SKM-1 treated with dmso at 0.1 percent for 144 hours (cell line): ENCODE measurements at regions not wholly inside any gene's neighbourhood (a gene's known extent, or its start where the extent isn't known, plus 50 kb on each side); places are given as distances from the start of the nearest gene placed in this dataset.
A peak's percentile ranks its signal among the peaks of the same experiment; 100 is the strongest.

Experiments
- DNase-seq: peaks from one replicate; lab custom pipeline; 2025; ENCODE audit not compliant: unreplicated experiment; lab: John Stamatoyannopoulos, UW

GRCh38 chr5:28156981-28157380 is 1118.6 kb upstream of the CDH9 start:
- no peak for DNase-seq

DNA sequence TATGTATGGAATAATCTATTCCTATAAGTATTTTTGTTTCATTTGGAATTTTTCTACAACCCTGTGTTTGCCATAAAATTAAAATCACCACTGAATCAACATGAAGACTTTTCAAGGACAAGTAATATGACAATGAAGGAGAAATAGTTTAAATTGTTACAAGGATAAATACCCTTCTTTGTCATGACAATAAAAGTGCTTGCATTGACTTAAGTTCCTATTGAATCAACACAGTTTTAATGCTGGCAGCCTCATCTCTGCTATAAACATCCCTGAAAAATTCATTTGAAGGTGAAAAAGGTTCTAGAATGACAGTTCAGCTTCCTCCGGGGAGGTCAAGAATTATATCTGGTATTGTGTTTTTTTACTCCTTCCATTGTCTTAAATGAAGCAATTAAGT is 1105.1 kb upstream of the CDH9 start:
- DNase-seq: no peak

DNA sequence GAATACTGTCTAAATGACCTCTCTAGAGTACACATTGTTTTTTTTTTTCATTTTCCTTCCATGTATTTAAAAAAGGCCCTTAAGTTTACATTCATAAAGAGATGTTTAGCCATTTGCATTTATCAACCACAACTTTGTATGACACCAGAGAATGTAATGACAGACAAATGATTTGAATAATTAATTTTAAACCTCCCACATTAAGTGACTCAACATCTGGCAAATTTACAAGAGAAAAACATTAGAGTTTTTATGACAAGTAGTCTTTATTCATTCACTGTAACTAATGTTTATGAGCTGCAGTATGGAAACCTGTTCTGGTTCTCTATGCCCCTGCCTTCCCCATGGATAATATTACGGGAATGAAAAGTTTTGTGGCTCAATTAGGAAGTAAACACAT is 1093.8 kb upstream of the CDH9 start:
- no peak for DNase-seq

DNA sequence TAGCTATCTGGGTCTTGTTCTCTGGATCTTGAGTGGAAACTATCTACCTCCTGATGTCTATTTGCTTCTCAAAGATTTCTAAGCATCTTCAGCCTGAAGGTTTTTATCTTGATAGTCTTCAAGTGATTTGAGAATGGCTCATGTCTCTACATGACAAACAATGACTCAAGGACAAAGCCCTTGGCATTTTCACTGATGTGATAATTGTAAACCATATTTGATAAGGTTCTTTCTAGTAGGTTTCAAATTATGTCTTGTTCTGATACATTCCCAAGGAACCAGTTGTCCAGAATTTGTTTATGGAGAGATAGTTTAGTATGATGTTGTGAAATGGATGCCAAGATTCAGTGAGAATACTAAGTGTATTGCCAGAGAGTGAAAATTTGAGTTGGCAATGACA is 1079.3 kb upstream of the CDH9 start:
- no peak for DNase-seq

DNA sequence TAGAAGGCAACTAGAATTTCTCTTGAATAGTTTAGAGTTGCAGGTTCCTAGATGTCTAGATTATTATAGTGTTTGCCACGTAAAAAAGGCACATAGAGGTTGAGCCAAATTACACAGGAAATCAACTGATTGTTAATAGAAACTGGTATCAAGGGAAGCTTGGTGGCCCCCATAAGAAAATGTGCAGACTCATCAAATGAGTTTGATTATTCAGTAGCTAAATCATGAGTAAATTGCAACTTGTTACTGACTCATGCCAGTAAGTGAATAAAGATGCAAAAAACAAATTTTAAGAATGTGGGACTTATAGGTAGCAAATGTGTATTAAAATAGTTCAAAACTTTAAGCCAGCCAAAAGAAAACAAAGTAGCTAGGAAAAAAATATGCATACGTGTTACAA is 1078.9 kb upstream of the CDH9 start:
- no peak for DNase-seq

DNA sequence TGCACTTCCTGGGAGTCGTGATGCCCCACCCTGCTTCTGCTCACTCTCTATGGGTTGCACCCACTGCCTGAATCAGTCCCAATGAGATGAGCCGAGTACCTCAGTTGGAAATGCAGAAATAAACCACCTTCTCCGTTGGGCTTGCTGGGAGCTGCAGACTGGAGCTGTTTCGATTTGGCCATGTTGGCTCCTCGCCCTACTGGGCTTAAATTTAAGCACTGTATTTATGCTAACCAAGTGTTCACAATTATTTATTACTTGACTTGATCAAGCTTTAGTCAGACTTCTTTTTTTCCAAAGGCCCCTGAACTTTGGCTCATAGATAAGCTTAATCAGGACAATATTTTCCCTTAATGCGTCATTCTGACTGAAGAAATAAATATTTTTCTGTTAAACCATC is 1072.4 kb upstream of the CDH9 start:
- no peak for DNase-seq

GRCh38 chr5:28104080-28104479 is 1065.7 kb upstream of the CDH9 start:
- DNase-seq: no peak

- no peak for DNase-seq
Measured at GRCh38 chr5:28084069-28084468, 1045.7 kb upstream of the CDH9 start.

GRCh38 chr5:28082610-28083009 is 1044.2 kb upstream of the CDH9 start:
- DNase-seq: no peak

DNA sequence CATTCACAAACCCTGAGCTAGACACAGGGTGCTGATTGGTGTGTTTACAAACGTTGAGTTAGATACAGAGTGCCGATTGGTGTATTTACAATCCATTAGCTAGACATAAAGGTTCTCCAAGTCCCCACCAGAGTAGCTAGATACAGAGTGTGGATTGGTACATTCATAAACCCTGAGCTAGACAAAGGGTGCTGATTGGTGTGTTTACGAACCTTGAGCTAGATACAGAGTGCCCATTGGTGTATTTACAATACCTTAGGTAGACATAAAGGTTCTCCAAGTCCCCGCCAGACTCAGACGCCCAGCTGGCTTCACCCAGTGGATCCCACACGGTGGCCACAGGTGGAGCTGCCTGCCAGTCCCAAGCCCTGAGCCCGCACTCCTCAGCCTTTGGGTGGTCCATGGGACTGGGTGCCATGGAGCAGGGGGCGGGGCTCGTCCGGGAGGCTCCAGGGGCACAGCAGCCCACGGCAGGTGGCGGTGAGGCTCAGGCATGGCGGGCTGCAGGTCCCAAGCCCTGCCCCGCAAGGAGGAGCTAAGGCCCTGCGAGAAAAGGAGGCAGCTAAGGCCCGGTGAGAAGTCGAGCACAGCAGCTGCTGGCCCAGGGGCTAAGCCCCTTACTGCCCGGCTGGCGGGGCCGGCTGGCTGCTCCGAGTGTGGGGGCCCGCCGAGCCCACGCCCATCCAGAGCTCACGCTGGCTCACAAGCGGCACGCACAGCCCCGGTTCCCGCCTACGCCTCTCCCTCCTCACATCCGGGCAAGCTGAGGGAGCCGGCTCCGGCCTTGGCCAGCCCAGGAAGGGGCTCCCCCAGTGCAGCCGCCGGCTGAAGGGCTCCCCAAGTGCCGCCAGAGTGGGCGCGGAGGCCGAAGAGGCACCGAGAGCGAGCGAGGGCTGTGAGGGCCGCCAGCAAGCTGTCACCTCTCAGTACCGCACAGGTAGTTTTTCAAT is 1039.2 kb upstream of the CDH9 start:
- DNase-seq: no peak

- DNase-seq: no peak
Measured at GRCh38 chr5:28066856-28067255, 1028.5 kb upstream of the CDH9 start.

DNA sequence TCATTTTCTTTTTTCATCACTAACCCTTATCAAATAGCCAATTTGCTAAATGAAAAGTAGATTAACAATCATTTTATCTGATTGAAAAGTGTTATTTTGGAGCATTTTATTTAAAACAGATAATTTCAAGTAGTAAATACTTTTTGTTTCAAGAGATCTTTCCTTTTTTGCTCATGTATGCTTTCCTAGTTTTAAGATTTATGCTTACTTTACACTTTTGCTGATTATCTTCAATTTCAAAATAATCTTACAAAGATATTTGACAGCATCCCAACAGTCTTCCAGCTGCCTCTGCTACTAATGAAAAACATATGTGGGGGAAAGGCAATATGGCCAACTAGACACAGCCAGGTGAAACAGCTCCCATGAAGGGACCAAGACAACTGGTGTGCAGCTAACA is 1027.3 kb upstream of the CDH9 start:
- DNase-seq: no peak

GRCh38 chr5:28046596-28046995 is 1008.2 kb upstream of the CDH9 start:
- no peak for DNase-seq

DNA sequence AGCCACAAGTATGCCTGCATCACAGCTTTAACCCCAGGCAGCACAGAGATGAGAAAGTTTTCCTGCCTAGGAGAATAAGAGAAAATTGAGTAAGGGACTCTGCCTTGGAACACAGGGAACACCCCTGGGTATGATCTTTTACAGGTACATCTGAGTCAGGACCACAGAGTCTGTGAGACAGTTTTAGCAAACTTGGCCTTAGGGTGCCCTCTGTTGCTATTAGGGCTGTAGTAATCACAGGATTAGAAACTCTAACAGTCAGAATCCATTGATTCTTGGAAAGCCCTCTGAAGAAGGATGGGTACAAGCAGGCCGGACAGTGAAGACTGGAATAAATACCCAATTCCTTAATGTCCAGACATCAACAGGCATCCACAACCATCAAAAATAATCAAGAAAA is 989.5 kb upstream of the CDH9 start:
- no peak for DNase-seq

DNA sequence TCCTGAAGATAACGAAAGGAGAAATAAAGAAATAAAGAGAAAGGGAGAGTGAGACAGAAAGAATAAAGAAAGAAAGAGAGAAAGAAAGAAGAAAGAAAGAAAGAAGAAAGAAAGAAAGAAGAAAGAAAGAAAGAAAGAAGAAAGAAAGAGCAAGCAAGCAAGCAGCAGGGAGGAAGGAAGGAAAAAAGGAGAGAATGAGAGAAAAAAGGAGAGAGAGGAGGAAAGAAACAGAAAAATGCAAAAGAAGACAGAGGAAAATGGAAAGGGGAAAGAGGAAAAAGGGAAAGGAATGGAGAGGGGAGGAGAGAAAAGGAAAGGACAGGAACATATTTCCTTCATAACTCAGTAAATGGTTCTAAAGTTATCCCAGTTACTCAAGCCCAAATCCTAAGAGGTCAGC is 978.8 kb upstream of the CDH9 start:
- DNase-seq: no peak

DNA sequence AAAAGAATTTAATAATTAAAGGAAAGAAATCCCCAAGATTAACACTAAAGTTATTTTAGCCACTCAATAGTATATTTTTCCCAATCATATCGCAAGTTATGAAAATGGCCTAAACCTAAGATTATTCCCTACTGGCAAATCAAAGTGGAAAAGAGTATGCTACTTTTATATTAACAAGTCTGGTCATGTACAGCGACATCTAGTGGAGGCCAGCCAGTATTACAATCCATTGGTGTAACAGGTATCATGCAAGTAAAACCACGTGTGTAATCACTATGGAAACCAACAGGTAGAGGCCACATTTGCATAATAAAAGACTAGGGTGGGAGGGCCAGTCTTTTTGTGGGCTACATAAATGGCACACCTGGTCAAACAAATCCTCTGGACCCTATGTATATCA is 976.4 kb upstream of the CDH9 start:
- peak; percentile 16 for DNase-seq

GRCh38 chr5:28012538-28012937 is 974.2 kb upstream of the CDH9 start:
- no peak for DNase-seq

- no peak for DNase-seq
Measured at GRCh38 chr5:28009576-28009975, 971.2 kb upstream of the CDH9 start.

DNA sequence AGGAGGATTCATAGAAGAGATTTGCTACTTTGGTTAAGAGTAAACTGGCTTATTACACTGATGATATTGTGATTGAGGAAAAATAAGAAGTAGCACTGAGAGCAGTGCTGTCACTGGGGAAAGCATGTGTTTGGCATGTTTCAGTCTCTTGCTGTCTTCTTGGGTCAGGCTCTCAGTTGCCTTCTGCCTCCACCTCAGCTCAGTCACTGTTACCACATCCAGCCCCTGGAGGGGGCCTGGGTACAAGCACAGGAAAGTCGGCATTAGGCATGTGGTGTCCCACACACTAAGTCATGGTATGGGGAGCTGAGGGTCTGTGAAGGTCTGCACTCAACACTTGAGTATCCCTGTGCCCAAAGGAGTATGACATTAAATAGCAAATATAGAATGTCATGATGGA is 958.3 kb upstream of the CDH9 start:
- DNase-seq: no peak

DNA sequence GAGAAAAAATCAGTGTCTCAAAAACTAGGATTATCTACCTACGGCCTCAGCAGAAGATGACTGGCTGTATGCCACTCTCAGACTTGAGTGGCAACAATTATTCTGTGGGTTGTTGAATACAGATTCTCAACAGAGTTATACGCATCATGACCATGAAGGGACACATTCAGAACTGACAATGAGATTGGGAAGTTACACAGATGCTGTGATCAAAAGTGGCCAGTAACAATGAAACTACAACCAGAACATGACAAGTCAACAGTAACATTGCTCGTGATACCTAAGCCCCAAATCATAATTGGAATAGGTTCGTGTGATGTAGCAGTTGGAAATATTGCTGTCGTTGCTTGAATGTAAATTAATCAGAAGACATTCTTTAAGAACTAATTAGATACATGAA is 957.5 kb upstream of the CDH9 start:
- no peak for DNase-seq

DNA sequence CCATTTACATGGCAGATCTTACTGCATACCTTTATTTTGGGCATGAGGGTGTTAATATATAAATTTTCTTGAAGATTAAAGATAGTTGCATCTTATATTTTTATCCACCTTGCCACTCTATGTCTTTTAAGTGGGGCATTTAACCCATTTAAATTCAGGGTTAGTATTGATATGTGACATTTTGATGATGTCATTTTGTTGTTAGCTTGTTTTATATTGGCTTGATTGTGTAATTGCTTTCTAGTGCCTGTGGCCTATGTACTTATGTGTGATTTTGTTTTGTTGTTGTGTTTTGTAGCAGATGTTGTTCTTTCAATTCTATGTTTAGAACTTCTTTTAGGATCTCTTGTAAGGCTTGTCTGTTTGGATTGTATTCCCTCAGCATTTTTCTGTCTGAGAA is 939.9 kb upstream of the CDH9 start:
- no peak for DNase-seq

DNA sequence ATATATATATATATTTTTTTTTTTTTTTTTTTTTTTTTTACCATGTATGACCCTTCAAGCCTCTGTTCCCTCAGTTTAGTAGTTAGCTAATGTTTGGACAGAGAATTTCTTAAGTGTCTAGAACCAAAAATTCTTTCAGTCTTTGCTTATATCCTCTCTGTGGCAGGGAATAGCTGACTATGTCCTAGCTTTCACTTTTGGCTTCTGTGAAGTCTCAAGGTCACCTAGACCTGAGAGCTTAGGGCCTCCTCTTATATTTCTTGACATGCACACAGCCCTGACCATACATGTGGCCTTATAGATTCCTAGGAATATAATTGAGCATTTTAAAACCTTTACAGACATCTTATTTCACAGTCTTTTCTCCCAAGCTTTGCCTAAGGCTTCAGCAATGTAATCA is 930.8 kb upstream of the CDH9 start:
- DNase-seq: no peak
